SH-SY5Y (cell line): ENCODE measurements at regions not wholly inside any gene's neighbourhood (a gene's known extent, or its start where the extent isn't known, plus 50 kb on each side); places are given as distances from the start of the nearest gene placed in this dataset.

Source experiments
- GATA2 ChIP-seq: IDR thresholded peaks from 2 replicates; pipeline ENCODE4 v1.6.1; 2011; ENCODE audit warnings: mild to moderate bottlenecking, low read depth, low read length
- GATA3 ChIP-seq: IDR thresholded peaks from 2 replicates; pipeline ENCODE4 v1.6.1; 2011; ENCODE audit warnings: low read depth, mild to moderate bottlenecking, low read length, moderate library complexity

GRCh38 chr2:19062370-19062769 is 296.1 kb downstream of the OSR1 start:
- TF ChIP-seq GATA2: no peak
- no peak for TF ChIP-seq GATA3
